HG02885 (cell line): ENCODE measurements at regions not wholly inside any gene's neighbourhood (a gene's known extent, or its start where the extent isn't known, plus 50 kb on each side); places are given as distances from the start of the nearest gene placed in this dataset.
"Not testable (repeated sequence)": the region's sequence is repeated elsewhere in the genome, so short reads cannot be mapped to it uniquely, and the experiment has no call there.

Experiments used
- ATAC-seq: cut with Tn5 transposase; IDR thresholded peaks from one replicate; pipeline ENCODE4 v1.9.1; 2021; ENCODE audit warnings: mild to moderate bottlenecking; ENCODE audit not compliant: unreplicated experiment, poor library complexity

GRCh38 chr2:12569929-12570328 is 146.8 kb upstream of the TRIB2 start:
- ATAC-seq, result not testable (repeated sequence)

DNA sequence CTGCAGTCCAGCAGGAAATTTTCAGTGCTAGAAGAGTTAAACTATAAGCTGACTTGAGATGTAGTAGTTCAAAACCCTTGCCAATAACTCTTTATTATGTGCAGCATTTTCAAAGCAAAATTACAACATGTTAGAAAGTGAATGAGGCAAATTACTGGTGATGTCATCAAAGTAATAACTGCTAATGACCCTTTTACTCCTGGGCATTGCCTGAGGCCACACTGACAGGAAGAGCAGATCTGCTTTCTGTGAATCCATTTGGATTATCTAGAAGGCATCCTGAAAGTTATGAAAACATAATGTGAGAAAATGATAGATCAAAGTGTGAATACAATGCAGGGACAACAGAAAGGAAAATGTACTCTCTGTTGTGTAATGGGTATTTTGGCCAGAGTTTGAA is 139.6 kb upstream of the TRIB2 start:
- ATAC-seq, result no peak

GRCh38 chr2:12577567-12578253 is 139.0 kb upstream of the TRIB2 start:
- ATAC-seq, result no peak

DNA sequence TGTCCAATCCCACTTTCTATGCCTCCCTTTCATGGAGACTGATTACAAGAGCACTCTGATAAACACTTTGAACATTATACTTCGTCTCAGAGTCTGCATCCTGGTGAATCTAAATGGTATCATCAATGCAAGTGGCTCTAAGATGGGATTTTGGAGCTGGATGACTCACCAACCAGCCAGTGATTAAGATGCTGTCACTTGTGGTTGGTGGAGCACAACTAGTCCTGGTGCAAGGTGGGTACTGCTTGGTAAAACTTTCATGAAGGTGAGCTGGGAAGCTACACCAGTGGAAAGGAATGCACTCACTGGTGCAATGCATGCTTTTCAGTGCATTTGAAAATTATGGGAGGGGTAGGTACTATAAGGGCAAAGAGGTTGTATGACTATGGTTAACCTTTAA is 137.7 kb upstream of the TRIB2 start:
- ATAC-seq, result no peak

DNA sequence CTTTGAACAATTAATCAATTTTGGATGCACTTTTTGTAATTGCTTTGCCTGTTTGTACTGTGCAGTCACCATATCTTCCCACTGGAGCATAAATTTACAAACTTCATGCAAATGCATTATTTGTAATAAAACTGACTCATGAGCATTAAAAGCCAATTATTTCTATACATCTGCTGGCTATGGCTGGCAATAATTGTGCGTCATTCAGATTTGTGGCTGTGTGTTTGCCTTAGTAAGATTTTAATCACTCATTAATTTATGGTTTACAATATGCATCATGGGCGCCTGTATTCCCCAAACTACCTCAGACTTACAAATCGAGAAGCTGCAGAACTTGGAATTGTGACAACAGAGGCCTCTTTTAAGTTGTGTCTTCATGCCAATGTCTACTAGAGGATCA is 132.4 kb upstream of the TRIB2 start:
- ATAC-seq, result no peak

GRCh38 chr2:12585784-12586183 is 131.0 kb upstream of the TRIB2 start:
- ATAC-seq, result no peak

DNA sequence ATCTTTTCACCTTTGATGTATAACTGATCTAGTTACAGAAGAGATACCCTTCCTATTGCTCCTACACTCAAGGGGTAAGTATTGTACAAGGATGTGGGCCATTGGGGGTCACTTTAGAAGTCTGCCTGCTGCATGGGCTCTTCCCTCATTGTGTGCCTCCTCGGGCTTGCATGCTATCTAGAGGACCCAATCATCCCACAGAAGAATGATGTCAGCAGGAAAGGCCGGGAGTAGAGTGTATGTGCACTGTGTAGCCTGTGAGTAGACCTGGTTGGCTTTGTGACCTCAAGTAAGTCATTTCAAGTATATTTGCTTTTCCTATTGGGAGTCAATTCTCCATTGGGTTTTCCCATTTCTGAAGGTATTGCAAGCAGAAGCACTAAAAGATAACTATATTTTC is 129.5 kb upstream of the TRIB2 start:
- no peak for ATAC-seq

- ATAC-seq, result peak; percentile 88
Measured at GRCh38 chr2:12587729-12588522, 128.8 kb upstream of the TRIB2 start.

- no peak for ATAC-seq
Measured at GRCh38 chr2:12588986-12589385, 127.8 kb upstream of the TRIB2 start.

GRCh38 chr2:12589802-12590320 is 126.9 kb upstream of the TRIB2 start:
- ATAC-seq, result no peak

GRCh38 chr2:12592296-12592695 is 124.4 kb upstream of the TRIB2 start:
- ATAC-seq, result no peak

- no peak for ATAC-seq
Measured at GRCh38 chr2:12594590-12594989, 122.1 kb upstream of the TRIB2 start.

DNA sequence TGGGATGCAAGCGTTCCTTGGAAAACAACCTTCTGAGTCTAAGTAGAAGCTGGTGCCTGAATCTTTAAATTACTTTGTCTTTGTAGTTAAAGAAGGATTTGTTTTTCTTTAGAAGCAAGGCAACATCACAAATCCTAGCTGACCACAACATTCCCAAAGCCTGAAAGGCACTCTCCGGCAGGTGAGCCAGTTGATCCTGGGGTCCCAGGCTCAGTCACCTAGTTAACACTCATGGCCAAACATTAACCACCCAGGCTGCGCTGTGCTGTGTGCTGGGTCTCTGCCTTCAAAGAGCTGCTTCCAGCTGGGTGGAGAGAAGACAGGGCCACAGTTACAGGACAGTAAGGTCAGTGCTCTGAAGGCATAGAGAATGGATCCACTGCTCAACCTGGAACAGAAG is 120.0 kb upstream of the TRIB2 start:
- no peak for ATAC-seq

GRCh38 chr2:12597610-12598009 is 119.1 kb upstream of the TRIB2 start:
- no peak for ATAC-seq

DNA sequence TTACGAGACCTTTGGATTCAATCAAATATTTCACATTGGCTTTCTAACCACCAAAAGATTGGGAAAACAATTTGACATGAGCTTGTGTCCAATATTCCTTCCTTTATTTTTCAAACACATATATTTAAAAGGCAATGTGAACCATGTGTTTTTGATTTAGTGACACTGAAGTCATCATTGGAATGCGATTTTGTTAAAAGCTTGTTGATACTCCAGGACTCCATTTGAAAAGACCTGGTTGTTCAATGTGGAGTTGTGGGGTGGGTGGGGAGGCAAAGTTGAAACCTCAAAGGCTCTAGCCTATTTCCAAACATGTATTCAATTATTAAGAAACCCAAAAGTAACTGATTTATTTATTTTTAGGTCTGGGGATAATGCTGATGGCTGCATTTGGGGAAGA is 114.1 kb upstream of the TRIB2 start:
- ATAC-seq, result no peak

DNA sequence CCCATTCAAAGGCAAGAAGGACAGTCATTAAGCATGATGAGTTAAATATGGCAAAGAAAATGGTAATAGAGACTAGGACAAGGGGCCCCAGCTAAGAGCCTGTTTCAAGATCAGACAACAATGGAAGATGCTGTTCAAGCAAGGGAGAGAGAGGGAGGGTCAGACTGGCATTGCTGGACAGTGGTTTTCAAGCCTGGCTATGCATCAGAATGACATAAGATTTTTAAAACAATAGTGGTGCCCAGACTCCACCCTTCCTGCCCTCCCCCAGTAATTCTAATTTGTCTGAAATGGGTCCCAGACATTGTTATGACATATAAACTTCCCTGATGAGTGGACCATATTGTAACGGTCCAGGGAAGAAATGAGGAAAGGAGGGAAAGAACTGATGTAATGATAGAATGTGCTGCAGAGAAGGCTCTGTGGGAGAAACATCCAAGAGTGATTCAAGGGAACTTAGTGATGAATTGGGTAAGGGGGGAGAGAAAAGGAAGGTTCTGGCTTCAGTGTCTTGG is 112.9 kb upstream of the TRIB2 start:
- no peak for ATAC-seq

- ATAC-seq, result no peak
Measured at GRCh38 chr2:12604341-12604740, 112.4 kb upstream of the TRIB2 start.

GRCh38 chr2:12605366-12605765 is 111.4 kb upstream of the TRIB2 start:
- ATAC-seq, result no peak

DNA sequence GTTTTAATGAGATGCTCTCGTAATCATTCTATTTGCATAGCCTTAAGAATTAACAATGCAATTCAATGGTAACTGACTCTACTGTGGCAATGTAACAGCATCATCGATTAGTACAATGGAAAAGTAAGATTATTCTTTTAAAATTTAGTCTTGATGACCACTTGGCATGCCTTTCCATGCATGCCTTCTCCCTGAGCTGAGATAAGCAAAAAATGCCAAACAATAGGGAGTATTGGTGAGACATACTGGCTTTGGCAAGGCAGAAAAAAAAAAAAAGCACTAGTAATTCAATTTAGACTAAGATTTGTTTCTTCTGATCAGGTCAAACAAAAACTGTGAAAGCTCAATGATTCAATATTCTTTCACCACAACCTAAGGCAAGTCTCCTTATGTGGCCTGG is 110.8 kb upstream of the TRIB2 start:
- no peak for ATAC-seq

- ATAC-seq, result no peak
Measured at GRCh38 chr2:12606472-12607000, 110.2 kb upstream of the TRIB2 start.

GRCh38 chr2:12607971-12608370 is 108.8 kb upstream of the TRIB2 start:
- ATAC-seq, result no peak
